IMR-90 (cell line): ENCODE measurements at regions not wholly inside any gene's neighbourhood (a gene's known extent, or its start where the extent isn't known, plus 50 kb on each side); places are given as distances from the start of the nearest gene placed in this dataset.

Experiments
- ATAC-seq: fragments of 200-7000 bp; cut with Tn5 transposase; 2 replicates; pipeline ENCODE4 v1.9.1; 2020; ENCODE audit warnings: low read depth, mild to moderate bottlenecking, moderate library complexity
- BruUV-seq: library from RNA; stranded (reverse); fragments of 400-500 nt; replicated peaks from 2 replicates; lab custom pipeline; 2021; lab: Mats Ljungman, UMichigan
- CTCF ChIA-PET: fragments of 300-600 bp; formaldehyde crosslinking; extraction: SDS; loops from one replicate; lab custom pipeline; 2021; ENCODE audit warnings: antibody characterized with exemption; lab: Yijun Ruan, JAX
- POLR2A ChIA-PET: fragments of 300-600 bp; sonication (Branson Sonifier 250); formaldehyde crosslinking; loops from one replicate; lab custom pipeline; 2022; ENCODE audit warnings: antibody characterized with exemption; ENCODE audit not compliant: unreplicated experiment; lab: Charles Lee
- DNase-seq: peaks from one replicate; pipeline ENCODE4 v3.0.0; 2013
- H2AFZ ChIP-seq: replicated peaks from 2 replicates; pipeline ENCODE3; 2013; ENCODE audit warnings: low read length, mild to moderate bottlenecking; ENCODE audit not compliant: poor library complexity
- H2AK5ac ChIP-seq: 2 replicates; pipeline ENCODE4 v1.6.1; 2013; ENCODE audit warnings: low read depth, low read length, inconsistent platforms
- H2AK9ac ChIP-seq: replicated peaks from 2 replicates; pipeline ENCODE3; 2013; ENCODE audit warnings: mild to moderate bottlenecking, low read depth, low read length, moderate library complexity; ENCODE audit not compliant: poor library complexity
- H2BK120ac ChIP-seq: 2 replicates; pipeline ENCODE4 v1.6.1; 2013; ENCODE audit warnings: low read depth, low read length, inconsistent platforms
- H2BK15ac ChIP-seq: 3 replicates; pipeline ENCODE4 v1.6.1; 2013; ENCODE audit warnings: low read depth, low read length, inconsistent platforms
- H2BK20ac ChIP-seq: 2 replicates; pipeline ENCODE4 v1.6.1; 2013; ENCODE audit warnings: low read depth, mild to moderate bottlenecking, inconsistent platforms, low read length, moderate library complexity
- H2BK5ac ChIP-seq: 2 replicates; pipeline ENCODE4 v1.6.1; 2013; ENCODE audit warnings: mild to moderate bottlenecking, low read depth, low read length, inconsistent platforms; ENCODE audit not compliant: poor library complexity, severe bottlenecking
- H3K14ac ChIP-seq: replicated peaks from 2 replicates; pipeline ENCODE4 v1.6.1; 2013; ENCODE audit warnings: low read depth, low read length, inconsistent platforms
- H3K18ac ChIP-seq: 2 replicates; pipeline ENCODE4 v1.6.1; 2013; ENCODE audit warnings: low read depth, low read length, control low read depth
- H3K23ac ChIP-seq: 2 replicates; pipeline ENCODE4 v1.6.1; 2013; ENCODE audit warnings: low read depth, low read length, inconsistent platforms
- H3K27ac ChIP-seq: 2 replicates; pipeline ENCODE4 v1.5.1; 2013; ENCODE audit warnings: mild to moderate bottlenecking, control low read depth, low read length; ENCODE audit not compliant: insufficient read depth
- H3K27me3 ChIP-seq: 2 replicates; pipeline ENCODE4 v1.6.1; 2013; ENCODE audit warnings: low read length; ENCODE audit not compliant: control insufficient read depth, insufficient read depth
- H3K36me3 ChIP-seq: 2 replicates; pipeline ENCODE4 v1.6.1; 2013; ENCODE audit warnings: low read length, mixed read lengths; ENCODE audit not compliant: control insufficient read depth, insufficient read depth
- H3K4ac ChIP-seq: 2 replicates; pipeline ENCODE4 v1.6.1; 2013; ENCODE audit warnings: low read depth, low read length, inconsistent platforms
- H3K4me1 ChIP-seq: 2 replicates; pipeline ENCODE4 v1.6.1; 2013; ENCODE audit warnings: low read length, mixed read lengths; ENCODE audit not compliant: control insufficient read depth, insufficient read depth
- H3K4me2 ChIP-seq: 2 replicates; pipeline ENCODE4 v1.6.1; 2013; ENCODE audit warnings: low read depth, mild to moderate bottlenecking, control low read depth, low read length, moderate library complexity
- H3K4me3 ChIP-seq: 2 replicates; pipeline ENCODE4 v1.5.1; 2013; ENCODE audit warnings: low read depth, mild to moderate bottlenecking, control low read depth, low read length, moderate library complexity; ENCODE audit not compliant: insufficient read depth
- H3K56ac ChIP-seq: 2 replicates; pipeline ENCODE4 v1.6.1; 2013; ENCODE audit warnings: low read length, inconsistent platforms; ENCODE audit not compliant: insufficient read depth; ENCODE audit errors: extremely low read depth
- H3K79me1 ChIP-seq, 2 experiments: 2 replicates each; pipeline ENCODE4 v1.6.1; 2013; ENCODE audit warnings: low read length in 2 of 2, inconsistent platforms in 1 of 2, low read depth in 1 of 2
- H3K9ac ChIP-seq: 2 replicates; pipeline ENCODE4 v1.6.1; 2013; ENCODE audit warnings: low read depth, low read length, control low read depth
- H3K9me1 ChIP-seq: 2 replicates; pipeline ENCODE4 v1.6.1; 2013; ENCODE audit warnings: low read length, inconsistent platforms; ENCODE audit not compliant: insufficient read depth
- H3K9me3 ChIP-seq: 2 replicates; pipeline ENCODE4 v1.6.1; 2013; ENCODE audit warnings: low read length; ENCODE audit not compliant: control insufficient read depth, insufficient read depth
- H4K20me1 ChIP-seq: 2 replicates; pipeline ENCODE4 v1.6.1; 2013; ENCODE audit warnings: low read length, inconsistent platforms; ENCODE audit not compliant: insufficient read depth
- H4K5ac ChIP-seq: 2 replicates; pipeline ENCODE4 v1.6.1; 2013; ENCODE audit warnings: mild to moderate bottlenecking, low read depth, low read length, control low read depth
- H4K8ac ChIP-seq, 2 experiments: 2 replicates each; pipeline ENCODE4 v1.6.1; 2013; ENCODE audit warnings: low read depth in 2 of 2, low read length in 2 of 2, control low read depth in 1 of 2, inconsistent platforms in 1 of 2
- H4K91ac ChIP-seq: 2 replicates; pipeline ENCODE4 v1.6.1; 2013; ENCODE audit warnings: low read depth, low read length, inconsistent platforms; ENCODE audit not compliant: insufficient read depth
- BHLHE40 ChIP-seq: fragments of 150-350 bp; IDR thresholded peaks from 2 replicates; pipeline ENCODE4 v1.6.1; 2016; ENCODE audit warnings: mild to moderate bottlenecking, low read depth, low read length
- CEBPB ChIP-seq: IDR thresholded peaks from 2 replicates; pipeline ENCODE4 v1.6.1; 2012; ENCODE audit warnings: low read depth, low read length, improper control_type of control experiment
- CHD1 ChIP-seq: IDR thresholded peaks from 2 replicates; pipeline ENCODE4 v1.6.1; 2012; ENCODE audit warnings: low read depth, low read length, improper control_type of control experiment
- FOS ChIP-seq: fragments of 150-350 bp; IDR thresholded peaks from 2 replicates; pipeline ENCODE4 v1.6.1; 2016; ENCODE audit warnings: low read depth, low read length
- MAFK ChIP-seq: IDR thresholded peaks from 2 replicates; pipeline ENCODE4 v1.6.1; 2012; ENCODE audit warnings: low read depth, low read length, improper control_type of control experiment
- MAZ ChIP-seq: IDR thresholded peaks from 2 replicates; pipeline ENCODE4 v1.6.1; 2012; ENCODE audit warnings: low read depth, mild to moderate bottlenecking, low read length, improper control_type of control experiment, moderate library complexity, borderline replicate concordance
- MXI1 ChIP-seq: IDR thresholded peaks from 2 replicates; pipeline ENCODE4 v1.6.1; 2012; ENCODE audit warnings: low read depth, mild to moderate bottlenecking, low read length, moderate library complexity, borderline replicate concordance
- NFE2L2 ChIP-seq: fragments of 150-350 bp; IDR thresholded peaks from 2 replicates; pipeline ENCODE4 v1.6.1; 2016; ENCODE audit warnings: low read depth, mild to moderate bottlenecking, low read length
- POLR2A ChIP-seq: IDR thresholded peaks from 2 replicates; pipeline ENCODE4 v1.6.1; 2012; ENCODE audit warnings: mild to moderate bottlenecking, low read depth, low read length
- RAD21 ChIP-seq: IDR thresholded peaks from 2 replicates; pipeline ENCODE4 v1.6.1; 2012; ENCODE audit warnings: low read length, improper control_type of control experiment
- RCOR1 ChIP-seq: IDR thresholded peaks from 2 replicates; pipeline ENCODE4 v1.6.1; 2012; ENCODE audit warnings: mild to moderate bottlenecking, low read length, improper control_type of control experiment; ENCODE audit not compliant: insufficient replicate concordance
- RFX5 ChIP-seq: IDR thresholded peaks from 2 replicates; pipeline ENCODE4 v1.8.0; 2012; ENCODE audit warnings: low read depth, mild to moderate bottlenecking, low read length, moderate library complexity
- SMC3 ChIP-seq: fragments of 150-350 bp; IDR thresholded peaks from 2 replicates; pipeline ENCODE4 v1.6.1; 2016; ENCODE audit warnings: low read depth, mild to moderate bottlenecking, antibody characterized with exemption, low read length, moderate library complexity
- WGBS, 2 experiments: methylation state at CpG; one replicate each; pipeline versions ENCODE4 v1.1.5 to v1.1.7; 2013; ENCODE audit warnings: missing lambda C conversion rate in 2 of 2; ENCODE audit not compliant: insufficient read length in 1 of 2; ENCODE audit errors: extremely low coverage in 2 of 2; 5-methylcytosine and 5-hydroxymethylcytosine counted together
- dilution Hi-C: fragments of 300-500 bp; cut with HindIII; formaldehyde crosslinking; loops from one replicate; pipeline ENCODE4 v1.14.3; 2018; ENCODE audit warnings: low sequenced_read_pairs; ENCODE audit not compliant: unreplicated experiment
- in situ Hi-C: fragments of 300-500 bp; cut with MboI; formaldehyde crosslinking; loops from 3 replicates; pipeline ENCODE4 v1.14.3; 2019; ENCODE audit warnings: low sequenced_read_pairs, inconsistent platforms, mixed read lengths
- intact Hi-C: fragments of 100-400 bp; cut with micrococcal nuclease; formaldehyde crosslinking; loops from 2 replicates; pipeline ENCODE4 v1.10.0; 2022
- TF ChIP-seq, protein P1 (sequence below): fragments of 150-350 bp; IDR thresholded peaks from 2 replicates; pipeline ENCODE4 v1.6.1; 2016; ENCODE audit warnings: low read depth, mild to moderate bottlenecking, low read length, moderate library complexity, borderline replicate concordance
- TF ChIP-seq, protein P2 (sequence below): conservative IDR thresholded peaks from 2 replicates; pipeline ENCODE4 v1.5.1; 2012; ENCODE audit warnings: mild to moderate bottlenecking, low read depth, low read length, improper control_type of control experiment
- TF ChIP-seq, protein P3 (sequence below): fragments of 150-350 bp; IDR thresholded peaks from 2 replicates; pipeline ENCODE4 v1.6.1; 2017; ENCODE audit warnings: mild to moderate bottlenecking, antibody characterized with exemption, low read length, low read depth

DNA sequence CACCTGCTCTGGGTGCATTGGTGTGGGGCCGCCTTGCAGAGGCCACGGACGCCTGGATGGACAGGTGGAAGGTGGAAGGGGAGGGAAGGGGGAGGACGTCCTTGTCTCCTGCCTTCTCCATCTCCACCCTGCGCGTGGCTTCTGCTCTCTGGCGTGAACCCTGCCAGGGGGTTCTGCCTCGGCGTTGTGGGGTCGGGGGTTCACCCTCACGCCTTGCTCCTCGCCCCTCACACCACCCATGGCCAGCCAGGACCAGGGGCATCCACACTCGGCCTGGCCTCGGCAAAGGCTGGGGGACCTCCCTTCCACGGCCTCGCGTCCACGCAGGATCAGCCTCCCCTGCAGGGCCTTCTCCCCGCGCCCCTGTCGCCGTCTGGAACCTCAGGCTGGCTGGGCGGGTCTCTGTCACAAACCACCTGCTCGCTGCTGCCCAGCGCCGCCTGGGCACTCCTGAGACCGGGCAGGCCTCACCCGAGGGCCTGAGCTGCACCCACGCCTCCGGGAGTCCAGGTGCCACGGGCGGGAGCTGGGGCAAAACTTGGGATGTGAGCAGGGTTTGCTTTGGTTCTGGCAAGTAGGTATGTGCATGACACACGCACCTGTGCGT, 655.9 kb downstream of the GALR1 start:
- Histone ChIP-seq H2AK5ac (no peak overlapping the region), H2BK20ac (no peak overlapping the region), H3K18ac (no peak overlapping the region), H3K4me2 (no peak overlapping the region), H4K8ac (no peak overlapping the region), H3K36me3 (no peaks in the 10 kb centered on the region), H3K27ac (no peak overlapping the region), H2BK15ac (no peak overlapping the region), H4K20me1 (no peaks in the 10 kb centered on the region), H3K23ac (no peak overlapping the region), H3K27me3 (no peaks in the 10 kb centered on the region), H3K9ac (no peak overlapping the region), H2AFZ (no peak overlapping the region), H3K56ac (no peak overlapping the region), H3K4me3 (no peak overlapping the region), H4K91ac (no peak overlapping the region), H2BK5ac (no peak overlapping the region), H2BK120ac (no peak overlapping the region), H3K9me3 (peaks cover 27% of the 10 kb centered on the region), H3K79me1 (no peaks in the 10 kb centered on the region), H3K14ac (no peak overlapping the region), H4K5ac (no peak overlapping the region), H3K9me1 (no peaks in the 10 kb centered on the region), H3K4ac (no peak overlapping the region), H2AK9ac (no peak overlapping the region), H3K4me1 (no peaks in the 10 kb centered on the region)
- DNase-seq (no peak), ATAC-seq (no peak)
- in situ Hi-C loops = no loop called here
- TF ChIP-seq RAD21 (no peak), CEBPB (no peak), RCOR1 (no peak), POLR2A (no peak), FOS (no peak), SMC3 (no peak), RFX5 (no peak), NFE2L2 (no peak), MXI1 (no peak), BHLHE40 (no peak), MAZ (no peak), MAFK (no peak), CHD1 (no peak)
- TF ChIP-seq, protein P1, sequence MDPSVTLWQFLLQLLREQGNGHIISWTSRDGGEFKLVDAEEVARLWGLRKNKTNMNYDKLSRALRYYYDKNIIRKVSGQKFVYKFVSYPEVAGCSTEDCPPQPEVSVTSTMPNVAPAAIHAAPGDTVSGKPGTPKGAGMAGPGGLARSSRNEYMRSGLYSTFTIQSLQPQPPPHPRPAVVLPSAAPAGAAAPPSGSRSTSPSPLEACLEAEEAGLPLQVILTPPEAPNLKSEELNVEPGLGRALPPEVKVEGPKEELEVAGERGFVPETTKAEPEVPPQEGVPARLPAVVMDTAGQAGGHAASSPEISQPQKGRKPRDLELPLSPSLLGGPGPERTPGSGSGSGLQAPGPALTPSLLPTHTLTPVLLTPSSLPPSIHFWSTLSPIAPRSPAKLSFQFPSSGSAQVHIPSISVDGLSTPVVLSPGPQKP = no peak
- TF ChIP-seq, protein P2, sequence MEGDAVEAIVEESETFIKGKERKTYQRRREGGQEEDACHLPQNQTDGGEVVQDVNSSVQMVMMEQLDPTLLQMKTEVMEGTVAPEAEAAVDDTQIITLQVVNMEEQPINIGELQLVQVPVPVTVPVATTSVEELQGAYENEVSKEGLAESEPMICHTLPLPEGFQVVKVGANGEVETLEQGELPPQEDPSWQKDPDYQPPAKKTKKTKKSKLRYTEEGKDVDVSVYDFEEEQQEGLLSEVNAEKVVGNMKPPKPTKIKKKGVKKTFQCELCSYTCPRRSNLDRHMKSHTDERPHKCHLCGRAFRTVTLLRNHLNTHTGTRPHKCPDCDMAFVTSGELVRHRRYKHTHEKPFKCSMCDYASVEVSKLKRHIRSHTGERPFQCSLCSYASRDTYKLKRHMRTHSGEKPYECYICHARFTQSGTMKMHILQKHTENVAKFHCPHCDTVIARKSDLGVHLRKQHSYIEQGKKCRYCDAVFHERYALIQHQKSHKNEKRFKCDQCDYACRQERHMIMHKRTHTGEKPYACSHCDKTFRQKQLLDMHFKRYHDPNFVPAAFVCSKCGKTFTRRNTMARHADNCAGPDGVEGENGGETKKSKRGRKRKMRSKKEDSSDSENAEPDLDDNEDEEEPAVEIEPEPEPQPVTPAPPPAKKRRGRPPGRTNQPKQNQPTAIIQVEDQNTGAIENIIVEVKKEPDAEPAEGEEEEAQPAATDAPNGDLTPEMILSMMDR = no peak
- TF ChIP-seq, protein P3, sequence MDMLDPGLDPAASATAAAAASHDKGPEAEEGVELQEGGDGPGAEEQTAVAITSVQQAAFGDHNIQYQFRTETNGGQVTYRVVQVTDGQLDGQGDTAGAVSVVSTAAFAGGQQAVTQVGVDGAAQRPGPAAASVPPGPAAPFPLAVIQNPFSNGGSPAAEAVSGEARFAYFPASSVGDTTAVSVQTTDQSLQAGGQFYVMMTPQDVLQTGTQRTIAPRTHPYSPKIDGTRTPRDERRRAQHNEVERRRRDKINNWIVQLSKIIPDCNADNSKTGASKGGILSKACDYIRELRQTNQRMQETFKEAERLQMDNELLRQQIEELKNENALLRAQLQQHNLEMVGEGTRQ = no peak
- dilution Hi-C loops = no loop called here
- BruUV-seq = no TSS peak
- intact Hi-C loops = no loop called here
- ChIA-PET CTCF (no interaction called here), POLR2A (no interaction called here)
- 74% methylated on average over 8 of the region's 34 CpGs; no CpG with 5 or more reads in 1 of the 2 experiments for WGBS, 2 experiments
